ENCODE measurements at regions not wholly inside any gene's neighbourhood (a gene's known extent, or its start where the extent isn't known, plus 50 kb on each side); places are given as distances from the start of the nearest gene placed in this dataset.

- DNase-seq: no peak
These were observed 115.9 kb downstream of the OMA1 start for GRCh38 chr1:58430421-58431275.

- no peak for DNase-seq
These were observed 119.6 kb downstream of the OMA1 start for GRCh38 chr1:58426918-58427317.

- DNase-seq: no peak
These were observed 124.1 kb downstream of the OMA1 start for GRCh38 chr1:58422436-58422835.

- DNase-seq: no peak
These were observed 128.0 kb downstream of the OMA1 start for GRCh38 chr1:58418283-58419228.

- no peak for DNase-seq
These were observed 134.4 kb downstream of the OMA1 start for GRCh38 chr1:58412071-58412580.

GRCh38 chr1:58409890-58410289, 136.6 kb downstream of the OMA1 start:
- DNase-seq: no peak

- no peak for DNase-seq
These were observed 137.2 kb downstream of the OMA1 start for GRCh38 chr1:58409336-58409735.

GRCh38 chr1:58406301-58407071, 140.0 kb downstream of the OMA1 start:
- DNase-seq: no peak

- no peak for DNase-seq
These were observed 140.9 kb downstream of the OMA1 start for GRCh38 chr1:58405660-58406059.

- no peak for DNase-seq
These were observed 142.6 kb downstream of the OMA1 start for GRCh38 chr1:58403894-58404293.

GRCh38 chr1:58402444-58402843, 144.1 kb downstream of the OMA1 start:
- DNase-seq: no peak

GRCh38 chr1:58401991-58402390, 144.5 kb downstream of the OMA1 start:
- DNase-seq: no peak

- no peak for DNase-seq
These were observed 147.3 kb downstream of the OMA1 start for GRCh38 chr1:58399176-58399575.

GRCh38 chr1:58398714-58399113, 147.8 kb downstream of the OMA1 start:
- no peak for DNase-seq

GRCh38 chr1:58397187-58397820, 149.2 kb downstream of the OMA1 start:
- DNase-seq: no peak

- no peak for DNase-seq
These were observed 150.4 kb downstream of the OMA1 start for GRCh38 chr1:58396150-58396549.

GRCh38 chr1:58395355-58395754, 151.2 kb downstream of the OMA1 start:
- no peak for DNase-seq

- no peak for DNase-seq
These were observed 154.4 kb downstream of the OMA1 start for GRCh38 chr1:58392083-58392482.

- no peak for DNase-seq
These were observed 155.0 kb downstream of the OMA1 start for GRCh38 chr1:58391514-58391913.

- no peak for DNase-seq
These were observed 155.5 kb downstream of the OMA1 start for GRCh38 chr1:58391056-58391455.

- no peak for DNase-seq
These were observed 156.4 kb downstream of the OMA1 start for GRCh38 chr1:58390091-58390490.

- no peak for DNase-seq
These were observed 166.2 kb downstream of the OMA1 start for GRCh38 chr1:58380345-58380744.
